ENCODE measurements at regions not wholly inside any gene's neighbourhood (a gene's known extent, or its start where the extent isn't known, plus 50 kb on each side); places are given as distances from the start of the nearest gene placed in this dataset.

DNA sequence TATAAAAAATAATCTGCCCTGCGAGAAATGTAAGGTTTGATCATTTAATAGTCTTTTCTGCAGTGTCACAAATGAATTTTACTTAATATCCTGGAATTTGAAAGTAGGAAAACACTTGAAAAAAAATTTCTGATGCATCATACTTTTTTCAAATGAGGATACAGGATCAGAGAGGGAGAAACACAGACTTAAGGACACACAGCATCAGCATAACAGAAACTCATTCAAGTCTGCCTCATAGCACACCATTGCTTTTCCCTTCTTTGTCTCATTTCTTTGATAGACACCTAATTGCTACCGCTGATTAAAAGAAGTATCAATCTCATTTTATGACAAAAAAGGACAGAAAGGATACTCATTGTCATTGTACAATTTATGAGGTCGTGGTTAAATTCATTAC lies 319.0 kb downstream of the TMEM114 start (continued):
- TF ChIP-seq, protein P1, sequence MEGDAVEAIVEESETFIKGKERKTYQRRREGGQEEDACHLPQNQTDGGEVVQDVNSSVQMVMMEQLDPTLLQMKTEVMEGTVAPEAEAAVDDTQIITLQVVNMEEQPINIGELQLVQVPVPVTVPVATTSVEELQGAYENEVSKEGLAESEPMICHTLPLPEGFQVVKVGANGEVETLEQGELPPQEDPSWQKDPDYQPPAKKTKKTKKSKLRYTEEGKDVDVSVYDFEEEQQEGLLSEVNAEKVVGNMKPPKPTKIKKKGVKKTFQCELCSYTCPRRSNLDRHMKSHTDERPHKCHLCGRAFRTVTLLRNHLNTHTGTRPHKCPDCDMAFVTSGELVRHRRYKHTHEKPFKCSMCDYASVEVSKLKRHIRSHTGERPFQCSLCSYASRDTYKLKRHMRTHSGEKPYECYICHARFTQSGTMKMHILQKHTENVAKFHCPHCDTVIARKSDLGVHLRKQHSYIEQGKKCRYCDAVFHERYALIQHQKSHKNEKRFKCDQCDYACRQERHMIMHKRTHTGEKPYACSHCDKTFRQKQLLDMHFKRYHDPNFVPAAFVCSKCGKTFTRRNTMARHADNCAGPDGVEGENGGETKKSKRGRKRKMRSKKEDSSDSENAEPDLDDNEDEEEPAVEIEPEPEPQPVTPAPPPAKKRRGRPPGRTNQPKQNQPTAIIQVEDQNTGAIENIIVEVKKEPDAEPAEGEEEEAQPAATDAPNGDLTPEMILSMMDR (conservative IDR thresholded peaks at IDR 0.05; ENCODE audit: low read depth in 2 of 2): no peak
- no peak for TF ChIP-seq STAT1 (IDR thresholded peaks at IDR 0.05; ENCODE audit: unreplicated experiment)
- TF ChIP-seq, protein P2, sequence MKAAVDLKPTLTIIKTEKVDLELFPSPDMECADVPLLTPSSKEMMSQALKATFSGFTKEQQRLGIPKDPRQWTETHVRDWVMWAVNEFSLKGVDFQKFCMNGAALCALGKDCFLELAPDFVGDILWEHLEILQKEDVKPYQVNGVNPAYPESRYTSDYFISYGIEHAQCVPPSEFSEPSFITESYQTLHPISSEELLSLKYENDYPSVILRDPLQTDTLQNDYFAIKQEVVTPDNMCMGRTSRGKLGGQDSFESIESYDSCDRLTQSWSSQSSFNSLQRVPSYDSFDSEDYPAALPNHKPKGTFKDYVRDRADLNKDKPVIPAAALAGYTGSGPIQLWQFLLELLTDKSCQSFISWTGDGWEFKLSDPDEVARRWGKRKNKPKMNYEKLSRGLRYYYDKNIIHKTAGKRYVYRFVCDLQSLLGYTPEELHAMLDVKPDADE (IDR thresholded peaks at IDR 0.05): no peak
- TF ChIP-seq EZH2 (IDR thresholded peaks at IDR 0.05; ENCODE audit: low read depth, unreplicated experiment): no peak

DNA sequence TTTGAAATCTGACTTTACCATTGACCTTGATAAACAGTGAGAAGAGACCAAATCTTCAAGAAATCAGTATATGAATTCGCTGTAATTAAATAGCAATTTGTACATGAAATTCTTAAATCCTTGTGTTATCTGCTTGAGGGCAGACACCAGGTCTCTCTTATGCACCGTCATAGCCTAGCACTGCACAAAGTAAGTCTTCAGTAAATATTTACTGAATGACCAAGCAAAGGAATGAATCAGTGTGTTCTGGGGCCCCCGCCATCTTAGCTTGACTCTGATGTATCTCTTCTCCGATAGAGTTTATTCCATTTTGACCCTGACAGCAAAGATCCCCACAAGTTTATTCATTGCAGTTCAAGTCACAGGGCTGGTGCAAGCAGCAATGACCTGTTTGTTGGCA lies 328.0 kb downstream of the TMEM114 start:
- no peak for DNase-seq (ENCODE audit: low spot score)
- H3K27ac Mint-ChIP-seq: no peak overlapping the region
- Histone ChIP-seq H3K4me3 (no peak overlapping the region), H3K9me2 (ENCODE audit: insufficient read depth) (no peaks in the 10 kb centered on the region), H3K27me3 (ENCODE audit: insufficient read depth) (no peaks in the 10 kb centered on the region), H4K20me1 (replicated peaks; ENCODE audit: insufficient read depth) (no peaks in the 10 kb centered on the region), H3K4me1 (ENCODE audit: insufficient read depth) (no peaks in the 10 kb centered on the region; the same call in 1 of the 2 replicates), H3K4me2 (no peak overlapping the region), H3K27ac (ENCODE audit: low read depth) (no peak overlapping the region), H2AFZ (no peak overlapping the region), H3K36me3 (ENCODE audit: insufficient read depth) (no peaks in the 10 kb centered on the region), H3F3A (replicated peaks; ENCODE audit: low read depth) (no peaks in the 10 kb centered on the region), H3K79me2 (replicated peaks; ENCODE audit: insufficient read depth) (no peaks in the 10 kb centered on the region)
- no peaks in the 10 kb centered on the region for H3K9me3 Mint-ChIP-seq
- no peak for ATAC-seq
- H3K4me1 Mint-ChIP-seq: peaks cover 18% of the 10 kb centered on the region
- no peaks in the 10 kb centered on the region for H3K36me3 Mint-ChIP-seq (ENCODE audit: low read depth)
- TF ChIP-seq, protein P3, sequence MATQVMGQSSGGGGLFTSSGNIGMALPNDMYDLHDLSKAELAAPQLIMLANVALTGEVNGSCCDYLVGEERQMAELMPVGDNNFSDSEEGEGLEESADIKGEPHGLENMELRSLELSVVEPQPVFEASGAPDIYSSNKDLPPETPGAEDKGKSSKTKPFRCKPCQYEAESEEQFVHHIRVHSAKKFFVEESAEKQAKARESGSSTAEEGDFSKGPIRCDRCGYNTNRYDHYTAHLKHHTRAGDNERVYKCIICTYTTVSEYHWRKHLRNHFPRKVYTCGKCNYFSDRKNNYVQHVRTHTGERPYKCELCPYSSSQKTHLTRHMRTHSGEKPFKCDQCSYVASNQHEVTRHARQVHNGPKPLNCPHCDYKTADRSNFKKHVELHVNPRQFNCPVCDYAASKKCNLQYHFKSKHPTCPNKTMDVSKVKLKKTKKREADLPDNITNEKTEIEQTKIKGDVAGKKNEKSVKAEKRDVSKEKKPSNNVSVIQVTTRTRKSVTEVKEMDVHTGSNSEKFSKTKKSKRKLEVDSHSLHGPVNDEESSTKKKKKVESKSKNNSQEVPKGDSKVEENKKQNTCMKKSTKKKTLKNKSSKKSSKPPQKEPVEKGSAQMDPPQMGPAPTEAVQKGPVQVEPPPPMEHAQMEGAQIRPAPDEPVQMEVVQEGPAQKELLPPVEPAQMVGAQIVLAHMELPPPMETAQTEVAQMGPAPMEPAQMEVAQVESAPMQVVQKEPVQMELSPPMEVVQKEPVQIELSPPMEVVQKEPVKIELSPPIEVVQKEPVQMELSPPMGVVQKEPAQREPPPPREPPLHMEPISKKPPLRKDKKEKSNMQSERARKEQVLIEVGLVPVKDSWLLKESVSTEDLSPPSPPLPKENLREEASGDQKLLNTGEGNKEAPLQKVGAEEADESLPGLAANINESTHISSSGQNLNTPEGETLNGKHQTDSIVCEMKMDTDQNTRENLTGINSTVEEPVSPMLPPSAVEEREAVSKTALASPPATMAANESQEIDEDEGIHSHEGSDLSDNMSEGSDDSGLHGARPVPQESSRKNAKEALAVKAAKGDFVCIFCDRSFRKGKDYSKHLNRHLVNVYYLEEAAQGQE (IDR thresholded peaks at IDR 0.05; ENCODE audit: unreplicated experiment): no peak
- TF ChIP-seq NANOG (IDR thresholded peaks at IDR 0.05; ENCODE audit: borderline replicate concordance) (no peak), JUNB (IDR thresholded peaks at IDR 0.05; ENCODE audit: unreplicated experiment) (no peak)
- peaks cover 14% of the 10 kb centered on the region for H3K27me3 Mint-ChIP-seq (ENCODE audit: insufficient read depth, low read depth, poor library complexity)
- H3K4me3 Mint-ChIP-seq: no peak overlapping the region

DNA sequence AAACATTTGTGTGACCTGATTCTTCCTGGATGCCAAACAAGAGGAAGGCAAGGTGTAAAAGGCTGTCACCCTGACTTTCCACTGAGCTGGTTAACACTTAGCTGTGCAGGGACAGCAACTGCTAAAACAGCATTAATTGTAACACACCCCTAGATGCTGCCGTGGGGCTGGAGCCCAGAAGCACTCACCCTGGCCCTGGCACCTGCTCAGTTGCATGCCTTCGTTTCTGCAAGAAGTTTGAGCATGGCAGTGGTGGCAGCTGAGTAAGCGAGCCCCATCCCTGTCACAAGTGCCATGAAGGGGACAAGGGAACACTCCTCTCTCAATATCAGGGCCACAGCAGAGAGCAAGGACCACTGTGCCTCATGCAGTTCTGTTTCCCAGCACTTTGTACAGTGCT lies 330.2 kb downstream of the TMEM114 start:
- no peaks in the 10 kb centered on the region for H3K36me3 Mint-ChIP-seq (ENCODE audit: low read depth)
- no peaks in the 10 kb centered on the region for H3K79me2 ChIP-seq (replicated peaks; ENCODE audit: insufficient read depth)
- no peaks in the 10 kb centered on the region for H3K27me3 ChIP-seq (ENCODE audit: insufficient read depth)
- H3F3A ChIP-seq (replicated peaks; ENCODE audit: low read depth): no peaks in the 10 kb centered on the region
- H3K4me3 ChIP-seq: no peak overlapping the region
- H3K27ac Mint-ChIP-seq: no peak overlapping the region
- peaks cover 18% of the 10 kb centered on the region for H3K4me1 Mint-ChIP-seq
- no peak overlapping the region for H2AFZ ChIP-seq
- ATAC-seq (no peak), DNase-seq (ENCODE audit: low spot score) (no peak)
- H3K4me2 ChIP-seq: no peak overlapping the region
- H3K9me2 ChIP-seq (ENCODE audit: insufficient read depth): no peaks in the 10 kb centered on the region
- no peaks in the 10 kb centered on the region for H3K9me3 Mint-ChIP-seq
- no peaks in the 10 kb centered on the region; the same call in 1 of the 2 replicates for H3K4me1 ChIP-seq (ENCODE audit: insufficient read depth)
- H3K27ac ChIP-seq (ENCODE audit: low read depth): no peak overlapping the region
- no peaks in the 10 kb centered on the region for H3K36me3 ChIP-seq (ENCODE audit: insufficient read depth)
- no peaks in the 10 kb centered on the region for H4K20me1 ChIP-seq (replicated peaks; ENCODE audit: insufficient read depth)
- peaks cover 14% of the 10 kb centered on the region for H3K27me3 Mint-ChIP-seq (ENCODE audit: insufficient read depth, low read depth, poor library complexity)
- H3K4me3 Mint-ChIP-seq: no peak overlapping the region
- TF ChIP-seq STAT1 (IDR thresholded peaks at IDR 0.05; ENCODE audit: unreplicated experiment) (no peak), CREB1 (CRISPR knock-in tag; IDR thresholded peaks at IDR 0.05; ENCODE audit: low read depth) (no peak), NANOG (IDR thresholded peaks at IDR 0.05; ENCODE audit: borderline replicate concordance) (no peak), EZH2phosphoT487 (IDR thresholded peaks at IDR 0.05; ENCODE audit: unreplicated experiment) (no peak)
- TF ChIP-seq, protein P2 (IDR thresholded peaks at IDR 0.05): no peak
- TF ChIP-seq, protein P3 (IDR thresholded peaks at IDR 0.05; ENCODE audit: unreplicated experiment): no peak

Measured in GM23338 (cell line).